Panc1 (cell line): ENCODE measurements at regions not wholly inside any gene's neighbourhood (a gene's known extent, or its start where the extent isn't known, plus 50 kb on each side); places are given as distances from the start of the nearest gene placed in this dataset.

Experiments used
- ATAC-seq: fragments of 200-7000 bp; cut with Tn5 transposase; 2 replicates; pipeline ENCODE4 v1.9.1; 2020; ENCODE audit warnings: mild to moderate bottlenecking, moderate library complexity
- BruUV-seq: library from RNA; stranded (reverse); fragments of 400-500 nt; replicated peaks from 2 replicates; lab custom pipeline; 2021; lab: Mats Ljungman, UMichigan
- CTCF ChIA-PET: fragments of 300-600 bp; sonication (Branson Sonifier 250); formaldehyde crosslinking; loops from one replicate; lab custom pipeline; 2022; ENCODE audit warnings: antibody characterized with exemption; lab: Charles Lee
- POLR2A ChIA-PET: fragments of 300-600 bp; sonication (Branson Sonifier 250); formaldehyde crosslinking; loops from one replicate; lab custom pipeline; 2022; ENCODE audit warnings: antibody characterized with exemption; lab: Charles Lee
- DNase-seq: peaks from one replicate; pipeline ENCODE4 v3.0.0-alpha.2; 2010; ENCODE audit warnings: low read depth, low spot score
- H3K27ac ChIP-seq: 2 replicates; pipeline ENCODE4 v1.5.1; 2011; ENCODE audit warnings: mild to moderate bottlenecking, low read length, inconsistent platforms
- H3K27me3 ChIP-seq: fragments of 200-500 bp; sonication (Bioruptor generic); 2 replicates; pipeline ENCODE4 v1.6.0; 2014; ENCODE audit warnings: low read length, inconsistent platforms; ENCODE audit not compliant: control insufficient read depth, insufficient read depth
- H3K36me3 ChIP-seq: fragments of 200-500 bp; sonication (Bioruptor generic); 2 replicates; pipeline ENCODE4 v1.5.1; 2014; ENCODE audit warnings: inconsistent platforms, mild to moderate bottlenecking, low read length, moderate library complexity; ENCODE audit not compliant: control insufficient read depth, insufficient read depth
- H3K4me1 ChIP-seq: 2 replicates; pipeline ENCODE4 v1.5.1; 2011; ENCODE audit warnings: inconsistent platforms, mild to moderate bottlenecking, low read length, moderate library complexity; ENCODE audit not compliant: control insufficient read depth, insufficient read depth
- H3K4me3 ChIP-seq, 2 experiments: 2 replicates each; pipeline ENCODE4 v1.5.1; 2011 to 2012; ENCODE audit warnings: low read depth in 2 of 2, low read length in 2 of 2, mild to moderate bottlenecking in 2 of 2, inconsistent platforms in 1 of 2, moderate library complexity in 1 of 2
- H3K9me3 ChIP-seq: fragments of 200-500 bp; sonication (Bioruptor generic); 2 replicates; pipeline ENCODE4 v1.5.1; 2014; ENCODE audit warnings: low read depth, mild to moderate bottlenecking, inconsistent platforms, low read length, moderate library complexity; ENCODE audit not compliant: control insufficient read depth, insufficient read depth
- POLR2AphosphoS5 ChIP-seq: IDR thresholded peaks from 2 replicates; pipeline ENCODE4 v1.6.1; 2012; ENCODE audit warnings: mild to moderate bottlenecking, low read depth, low read length, moderate library complexity
- SIN3A ChIP-seq: IDR thresholded peaks from 2 replicates; pipeline ENCODE4 v1.6.1; 2012; ENCODE audit warnings: low read depth, mild to moderate bottlenecking, low read length, moderate library complexity, borderline replicate concordance; ENCODE audit not compliant: insufficient read depth
- TCF7L2 ChIP-seq: IDR thresholded peaks from 2 replicates; pipeline ENCODE4 v1.6.1; 2011; ENCODE audit warnings: mild to moderate bottlenecking, low read depth, low read length, inconsistent platforms
- in situ Hi-C: cut with HindIII; loops from 2 replicates; pipeline ENCODE4 v1.10.0; 2016; ENCODE audit warnings: low sequenced_read_pairs, low pct_unique_long_range_greater_than_20kb
- intact Hi-C: fragments of 100-400 bp; cut with micrococcal nuclease; formaldehyde crosslinking; loops from one replicate; pipeline ENCODE4 v1.10.0; 2022; ENCODE audit not compliant: unreplicated experiment
- TF ChIP-seq, protein P1 (sequence below), 2 experiments: IDR thresholded peaks; 2 replicates each; pipeline ENCODE4 v1.6.1; 2011 to 2012; ENCODE audit warnings: low read depth in 2 of 2, control low read depth in 1 of 2, low read length in 1 of 2, mild to moderate bottlenecking in 1 of 2, moderate library complexity in 1 of 2; ENCODE audit not compliant: insufficient read depth in 1 of 2
- TF ChIP-seq, protein P2 (sequence below): fragments of 450-650 bp; IDR thresholded peaks from 2 replicates; pipeline ENCODE4 v1.5.1; 2017; ENCODE audit warnings: mild to moderate bottlenecking

DNA sequence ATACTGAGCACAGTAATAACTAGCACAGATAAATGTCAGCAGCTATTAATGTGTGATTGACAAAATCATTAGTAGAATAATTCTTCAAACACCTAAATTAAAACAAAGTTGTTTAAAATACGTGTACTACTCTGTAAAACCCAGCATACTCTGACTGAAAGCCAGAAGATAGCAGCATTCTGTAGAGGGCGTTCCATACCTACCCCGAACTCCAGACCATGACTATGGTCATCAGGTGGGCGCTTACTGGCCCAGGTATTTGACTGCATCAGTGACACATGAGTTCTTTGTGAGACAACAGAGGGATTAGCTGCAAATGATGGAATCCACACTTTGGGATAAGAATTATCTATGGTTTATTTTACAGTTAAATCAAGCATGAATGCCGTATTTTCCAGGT, 139.7 kb upstream of the POGK start:
- Histone ChIP-seq H3K36me3 (no peaks in the 10 kb centered on the region), H3K4me1 (no peaks in the 10 kb centered on the region), H3K27me3 (no peaks in the 10 kb centered on the region), H3K9me3 (no peaks in the 10 kb centered on the region), H3K4me3 (no peak overlapping the region), H3K27ac (no peak overlapping the region)
- in situ Hi-C loops (no loop called here), intact Hi-C loops (no loop called here)
- ChIA-PET CTCF (no interaction called here), POLR2A (no interaction called here)
- TF ChIP-seq TCF7L2 (no peak), POLR2AphosphoS5 (no peak), SIN3A (no peak)
- TF ChIP-seq, protein P1, sequence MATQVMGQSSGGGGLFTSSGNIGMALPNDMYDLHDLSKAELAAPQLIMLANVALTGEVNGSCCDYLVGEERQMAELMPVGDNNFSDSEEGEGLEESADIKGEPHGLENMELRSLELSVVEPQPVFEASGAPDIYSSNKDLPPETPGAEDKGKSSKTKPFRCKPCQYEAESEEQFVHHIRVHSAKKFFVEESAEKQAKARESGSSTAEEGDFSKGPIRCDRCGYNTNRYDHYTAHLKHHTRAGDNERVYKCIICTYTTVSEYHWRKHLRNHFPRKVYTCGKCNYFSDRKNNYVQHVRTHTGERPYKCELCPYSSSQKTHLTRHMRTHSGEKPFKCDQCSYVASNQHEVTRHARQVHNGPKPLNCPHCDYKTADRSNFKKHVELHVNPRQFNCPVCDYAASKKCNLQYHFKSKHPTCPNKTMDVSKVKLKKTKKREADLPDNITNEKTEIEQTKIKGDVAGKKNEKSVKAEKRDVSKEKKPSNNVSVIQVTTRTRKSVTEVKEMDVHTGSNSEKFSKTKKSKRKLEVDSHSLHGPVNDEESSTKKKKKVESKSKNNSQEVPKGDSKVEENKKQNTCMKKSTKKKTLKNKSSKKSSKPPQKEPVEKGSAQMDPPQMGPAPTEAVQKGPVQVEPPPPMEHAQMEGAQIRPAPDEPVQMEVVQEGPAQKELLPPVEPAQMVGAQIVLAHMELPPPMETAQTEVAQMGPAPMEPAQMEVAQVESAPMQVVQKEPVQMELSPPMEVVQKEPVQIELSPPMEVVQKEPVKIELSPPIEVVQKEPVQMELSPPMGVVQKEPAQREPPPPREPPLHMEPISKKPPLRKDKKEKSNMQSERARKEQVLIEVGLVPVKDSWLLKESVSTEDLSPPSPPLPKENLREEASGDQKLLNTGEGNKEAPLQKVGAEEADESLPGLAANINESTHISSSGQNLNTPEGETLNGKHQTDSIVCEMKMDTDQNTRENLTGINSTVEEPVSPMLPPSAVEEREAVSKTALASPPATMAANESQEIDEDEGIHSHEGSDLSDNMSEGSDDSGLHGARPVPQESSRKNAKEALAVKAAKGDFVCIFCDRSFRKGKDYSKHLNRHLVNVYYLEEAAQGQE (IDR thresholded peaks at IDR 0.05; ENCODE audit: insufficient read depth in 1 of 2, low read depth in 2 of 2, low read length in 1 of 2) = no peak
- no TSS peak for BruUV-seq
- ATAC-seq (no peak), DNase-seq (no peak)

DNA sequence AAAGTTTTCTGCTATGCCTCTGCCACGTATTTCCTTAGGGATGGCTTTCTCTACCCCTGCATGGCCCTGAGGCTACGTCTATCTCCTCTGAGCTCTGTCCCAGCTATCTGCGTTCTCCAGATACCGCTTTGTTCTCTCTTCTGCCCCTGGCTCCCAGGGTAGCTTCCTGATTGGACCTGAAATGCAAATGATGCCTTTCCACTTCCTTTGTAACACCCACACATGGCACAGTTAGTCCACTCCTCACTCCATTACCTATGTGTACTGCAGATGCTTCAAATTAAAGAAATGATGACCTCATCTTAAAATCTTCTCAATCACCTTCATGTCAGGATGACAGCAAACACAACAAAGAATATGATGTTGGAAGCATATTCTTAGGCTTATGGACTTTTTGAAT, 138.6 kb upstream of the POGK start:
- Histone ChIP-seq H3K27me3 (no peaks in the 10 kb centered on the region), H3K4me1 (no peaks in the 10 kb centered on the region), H3K9me3 (no peaks in the 10 kb centered on the region), H3K36me3 (no peaks in the 10 kb centered on the region), H3K27ac (no peak overlapping the region), H3K4me3 (no peak overlapping the region)
- ChIA-PET CTCF (no interaction called here), POLR2A (no interaction called here)
- intact Hi-C loops = no loop called here
- TF ChIP-seq POLR2AphosphoS5 (no peak), SIN3A (no peak), TCF7L2 (no peak)
- TF ChIP-seq, protein P2, sequence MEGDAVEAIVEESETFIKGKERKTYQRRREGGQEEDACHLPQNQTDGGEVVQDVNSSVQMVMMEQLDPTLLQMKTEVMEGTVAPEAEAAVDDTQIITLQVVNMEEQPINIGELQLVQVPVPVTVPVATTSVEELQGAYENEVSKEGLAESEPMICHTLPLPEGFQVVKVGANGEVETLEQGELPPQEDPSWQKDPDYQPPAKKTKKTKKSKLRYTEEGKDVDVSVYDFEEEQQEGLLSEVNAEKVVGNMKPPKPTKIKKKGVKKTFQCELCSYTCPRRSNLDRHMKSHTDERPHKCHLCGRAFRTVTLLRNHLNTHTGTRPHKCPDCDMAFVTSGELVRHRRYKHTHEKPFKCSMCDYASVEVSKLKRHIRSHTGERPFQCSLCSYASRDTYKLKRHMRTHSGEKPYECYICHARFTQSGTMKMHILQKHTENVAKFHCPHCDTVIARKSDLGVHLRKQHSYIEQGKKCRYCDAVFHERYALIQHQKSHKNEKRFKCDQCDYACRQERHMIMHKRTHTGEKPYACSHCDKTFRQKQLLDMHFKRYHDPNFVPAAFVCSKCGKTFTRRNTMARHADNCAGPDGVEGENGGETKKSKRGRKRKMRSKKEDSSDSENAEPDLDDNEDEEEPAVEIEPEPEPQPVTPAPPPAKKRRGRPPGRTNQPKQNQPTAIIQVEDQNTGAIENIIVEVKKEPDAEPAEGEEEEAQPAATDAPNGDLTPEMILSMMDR = no peak
- TF ChIP-seq, protein P1 (IDR thresholded peaks at IDR 0.05; ENCODE audit: insufficient read depth in 1 of 2, low read depth in 2 of 2, low read length in 1 of 2) = no peak
- no peak for DNase-seq
- no TSS peak for BruUV-seq
- no peak for ATAC-seq
- in situ Hi-C loops = no loop called here
